GM12878 (cell line): ENCODE measurements at regions not wholly inside any gene's neighbourhood (a gene's known extent, or its start where the extent isn't known, plus 50 kb on each side); places are given as distances from the start of the nearest gene placed in this dataset.

Experiments used
- BACH1 ChIP-seq: fragments of 450-650 bp; IDR thresholded peaks from 2 replicates; pipeline ENCODE4 v1.6.1; 2017; ENCODE audit warnings: mild to moderate bottlenecking, borderline replicate concordance
- BCLAF1 ChIP-seq: fragments of 450-650 bp; IDR thresholded peaks from 2 replicates; pipeline ENCODE4 v1.6.1; 2017; ENCODE audit warnings: antibody characterized with exemption, mild to moderate bottlenecking, moderate library complexity
- BRCA1 ChIP-seq: IDR thresholded peaks from 2 replicates; pipeline ENCODE4 v1.6.1; 2011; ENCODE audit warnings: low read depth, low read length, improper control_type of control experiment
- CHD1 ChIP-seq: IDR thresholded peaks from 2 replicates; pipeline ENCODE4 v1.6.1; 2012; ENCODE audit warnings: low read depth, low read length, improper control_type of control experiment
- EED ChIP-seq: sonication (generic); IDR thresholded peaks from 2 replicates; pipeline ENCODE4 v1.6.1; 2016; ENCODE audit warnings: antibody characterized with exemption, low read depth
- HCFC1 ChIP-seq: fragments of 150-350 bp; IDR thresholded peaks from 2 replicates; pipeline ENCODE4 v1.6.1; 2014; ENCODE audit warnings: low read length
- NFIC ChIP-seq: IDR thresholded peaks from 2 replicates; pipeline ENCODE4 v1.6.1; 2012; ENCODE audit warnings: low read depth, mild to moderate bottlenecking, inconsistent platforms, low read length, moderate library complexity
- YY1 ChIP-seq: IDR thresholded peaks from 2 replicates; pipeline ENCODE4 v1.6.1; 2011; ENCODE audit warnings: low read depth, mild to moderate bottlenecking, low read length
- ZNF687 ChIP-seq: fragments of 450-650 bp; IDR thresholded peaks from 2 replicates; pipeline ENCODE4 v1.6.1; 2017; ENCODE audit warnings: mild to moderate bottlenecking, moderate library complexity
- TF ChIP-seq, protein P1 (sequence below): IDR thresholded peaks from 2 replicates; pipeline ENCODE4 v1.6.1; 2012; ENCODE audit warnings: low read depth, low read length, improper control_type of control experiment

GRCh38 chr2:129443235-129443864 is 536.1 kb upstream of the RAB6C start (continued):
- TF ChIP-seq ZNF687 (no peak), YY1 (peak; percentile 91), CHD1 (no peak), BRCA1 (no peak), NFIC (no peak), HCFC1 (0 out of 2 replicates have a peak, but pooled peaks have one; percentile 23), EED (no peak), BACH1 (no peak), BCLAF1 (no peak)
- TF ChIP-seq, protein P1, sequence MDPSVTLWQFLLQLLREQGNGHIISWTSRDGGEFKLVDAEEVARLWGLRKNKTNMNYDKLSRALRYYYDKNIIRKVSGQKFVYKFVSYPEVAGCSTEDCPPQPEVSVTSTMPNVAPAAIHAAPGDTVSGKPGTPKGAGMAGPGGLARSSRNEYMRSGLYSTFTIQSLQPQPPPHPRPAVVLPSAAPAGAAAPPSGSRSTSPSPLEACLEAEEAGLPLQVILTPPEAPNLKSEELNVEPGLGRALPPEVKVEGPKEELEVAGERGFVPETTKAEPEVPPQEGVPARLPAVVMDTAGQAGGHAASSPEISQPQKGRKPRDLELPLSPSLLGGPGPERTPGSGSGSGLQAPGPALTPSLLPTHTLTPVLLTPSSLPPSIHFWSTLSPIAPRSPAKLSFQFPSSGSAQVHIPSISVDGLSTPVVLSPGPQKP = no peak
